Esophagus muscularis mucosa (tissue), 4 donors: ENCODE measurements at regions not wholly inside any gene's neighbourhood (a gene's known extent, or its start where the extent isn't known, plus 50 kb on each side); places are given as distances from the start of the nearest gene placed in this dataset.

Source experiments
- DNase-seq: peaks from one replicate; pipeline ENCODE4 v3.0.0-alpha.2; 2017; ENCODE audit errors: extremely low spot score
- H3K27ac ChIP-seq, 4 donors: fragments of 200-600 bp; sonication (generic); replicated peaks in 1 of 4; 1 replicate in 3 of 4; 2 replicates in 1 of 4; pipeline ENCODE4 v1.5.1; 2016 to 2019; ENCODE audit warnings: mild to moderate bottlenecking in 1 of 4
- H3K27me3 ChIP-seq, 4 donors: fragments of 200-600 bp; sonication (generic); one replicate each; pipeline versions ENCODE4 v1.5.1 to v1.6.0; 2016 to 2019
- H3K36me3 ChIP-seq, 4 donors: fragments of 200-600 bp; sonication (generic); one replicate each; pipeline ENCODE4 v1.5.1; 2016 to 2019
- H3K4me1 ChIP-seq, 4 donors: fragments of 200-600 bp; sonication (generic); one replicate each; pipeline ENCODE4 v1.5.1; 2016 to 2019
- H3K4me3 ChIP-seq, 4 donors: fragments of 200-600 bp; sonication (generic); 1 replicate in 2 of 4; 2 replicates in 2 of 4; pipeline ENCODE4 v1.5.1; 2016 to 2019; ENCODE audit warnings: mild to moderate bottlenecking in 4 of 4, moderate library complexity in 1 of 4
- H3K9me3 ChIP-seq, 4 donors: fragments of 200-600 bp; sonication (generic); 1 replicate in 3 of 4; 2 replicates in 1 of 4; pipeline ENCODE4 v1.5.1; 2016 to 2019
- CTCF ChIP-seq, 3 experiments: fragments of 200-600 bp in 2 of 3; fragments of 450-650 bp in 1 of 3; sonication (generic) in 2 of 3; IDR thresholded peaks; one replicate each; pipeline ENCODE4 v1.5.1; 2017 to 2019; ENCODE audit warnings: antibody characterized with exemption in 3 of 3, mild to moderate bottlenecking in 2 of 3, moderate library complexity in 1 of 3
- EP300 ChIP-seq: sonication (generic); formaldehyde crosslinking; IDR thresholded peaks from one replicate; pipeline ENCODE4 v1.6.1; 2017; ENCODE audit warnings: antibody characterized with exemption
- POLR2A ChIP-seq: fragments of 450-650 bp; IDR thresholded peaks from one replicate; pipeline ENCODE4 v1.6.1; 2017; ENCODE audit warnings: antibody characterized with exemption, moderate library complexity, mild to moderate bottlenecking, low read depth
- POLR2AphosphoS5 ChIP-seq, 2 donors: sonication (generic); formaldehyde crosslinking; IDR thresholded peaks; one replicate each; pipeline ENCODE4 v1.6.1; 2017; ENCODE audit warnings: antibody characterized with exemption in 2 of 2
- WGBS: methylation state at CpG from one replicate; pipeline ENCODE4 v1.1.5; 2018; 5-methylcytosine and 5-hydroxymethylcytosine counted together
- intact Hi-C: fragments of 100-400 bp; cut with DNase I; formaldehyde crosslinking; loops from one replicate; pipeline ENCODE4 v1.15.1; 2023

GRCh38 chr5:63293317-63293716 is 668.9 kb downstream of the HTR1A start:
- DNase-seq = no peak
- Histone ChIP-seq H3K9me3 (no peaks in the 10 kb centered on the region), H3K4me1 (no peaks in the 10 kb centered on the region), H3K36me3 (no peaks in the 10 kb centered on the region), H3K27me3 (no peaks in the 10 kb centered on the region), H3K27ac (no peak overlapping the region), H3K4me3 (no peak overlapping the region)
- intact Hi-C loops = no loop called here
- no peak for TF ChIP-seq POLR2A
- no peak for TF ChIP-seq CTCF (IDR thresholded peaks at IDR 0.05)
- no peak for TF ChIP-seq EP300
- no peak for TF ChIP-seq POLR2AphosphoS5 (IDR thresholded peaks at IDR 0.05)
- 77% methylated on average over 1 of the region's 1 CpG for WGBS

GRCh38 chr5:63286724-63287123 is 675.5 kb downstream of the HTR1A start:
- H3K27me3 ChIP-seq = no peaks in the 10 kb centered on the region
- H3K36me3 ChIP-seq = no peaks in the 10 kb centered on the region
- DNase-seq = no peak
- H3K9me3 ChIP-seq = no peaks in the 10 kb centered on the region
- 82% methylated on average over 4 of the region's 4 CpGs for WGBS
- no peak overlapping the region for H3K4me3 ChIP-seq
- H3K27ac ChIP-seq = no peak overlapping the region
- no peak for TF ChIP-seq CTCF (IDR thresholded peaks at IDR 0.05)
- TF ChIP-seq POLR2A = no peak
- TF ChIP-seq POLR2AphosphoS5 (IDR thresholded peaks at IDR 0.05) = no peak
- TF ChIP-seq EP300 = no peak
- no peaks in the 10 kb centered on the region for H3K4me1 ChIP-seq
- intact Hi-C loops = no loop called here

GRCh38 chr5:63263411-63263810 is 684.8 kb downstream of the LRRC70 start:
- H3K36me3 ChIP-seq = no peaks in the 10 kb centered on the region
- DNase-seq = no peak
- H3K27ac ChIP-seq = no peak overlapping the region
- no peaks in the 10 kb centered on the region for H3K4me1 ChIP-seq
- no peaks in the 10 kb centered on the region for H3K27me3 ChIP-seq
- intact Hi-C loops = no loop called here
- no peak for TF ChIP-seq CTCF (IDR thresholded peaks at IDR 0.05)
- TF ChIP-seq POLR2AphosphoS5 (IDR thresholded peaks at IDR 0.05) = no peak
- TF ChIP-seq POLR2A = no peak
- no peak for TF ChIP-seq EP300
- H3K4me3 ChIP-seq = no peak overlapping the region
- no peaks in the 10 kb centered on the region for H3K9me3 ChIP-seq
- 92% methylated on average over 2 of the region's 2 CpGs for WGBS

GRCh38 chr5:63262185-63262981 is 683.8 kb downstream of the LRRC70 start:
- intact Hi-C loops = no loop called here
- no peak for DNase-seq
- Histone ChIP-seq H3K4me1 (no peaks in the 10 kb centered on the region), H3K27me3 (no peaks in the 10 kb centered on the region), H3K27ac (no peak overlapping the region), H3K36me3 (no peaks in the 10 kb centered on the region), H3K4me3 (no peak overlapping the region), H3K9me3 (no peaks in the 10 kb centered on the region)
- TF ChIP-seq POLR2A = no peak
- no peak for TF ChIP-seq EP300
- 66% methylated on average over 3 of the region's 4 CpGs for WGBS

GRCh38 chr5:63261695-63262094 is 683.1 kb downstream of the LRRC70 start:
- DNase-seq = no peak
- no peaks in the 10 kb centered on the region for H3K9me3 ChIP-seq
- no peak overlapping the region for H3K27ac ChIP-seq
- no peaks in the 10 kb centered on the region for H3K27me3 ChIP-seq
- intact Hi-C loops = no loop called here
- no peak overlapping the region for H3K4me3 ChIP-seq
- no peaks in the 10 kb centered on the region for H3K36me3 ChIP-seq
- no peaks in the 10 kb centered on the region for H3K4me1 ChIP-seq
- TF ChIP-seq CTCF (IDR thresholded peaks at IDR 0.05) = no peak
- TF ChIP-seq EP300 = no peak
- no peak for TF ChIP-seq POLR2A
- TF ChIP-seq POLR2AphosphoS5 (IDR thresholded peaks at IDR 0.05) = no peak
